HL-60 (cell line): ENCODE measurements at regions not wholly inside any gene's neighbourhood (a gene's known extent, or its start where the extent isn't known, plus 50 kb on each side); places are given as distances from the start of the nearest gene placed in this dataset.

Source experiments
- CTCF ChIP-seq: IDR thresholded peaks from one replicate; pipeline ENCODE4 v1.5.1; 2011; ENCODE audit warnings: low read length, control low read depth, inconsistent platforms; ENCODE audit not compliant: insufficient read depth
- GABPA ChIP-seq: IDR thresholded peaks from 2 replicates; pipeline ENCODE4 v1.6.1; 2012; ENCODE audit warnings: low read depth
- POLR2AphosphoS5 ChIP-seq: IDR thresholded peaks from 2 replicates; pipeline ENCODE4 v1.6.1; 2012; ENCODE audit warnings: low read depth
- REST ChIP-seq: IDR thresholded peaks from 2 replicates; pipeline ENCODE4 v1.6.1; 2012; ENCODE audit warnings: low read depth; ENCODE audit not compliant: insufficient replicate concordance
- SPI1 ChIP-seq: IDR thresholded peaks from 2 replicates; pipeline ENCODE4 v1.6.1; 2012; ENCODE audit warnings: low read depth, mild to moderate bottlenecking, borderline replicate concordance

DNA sequence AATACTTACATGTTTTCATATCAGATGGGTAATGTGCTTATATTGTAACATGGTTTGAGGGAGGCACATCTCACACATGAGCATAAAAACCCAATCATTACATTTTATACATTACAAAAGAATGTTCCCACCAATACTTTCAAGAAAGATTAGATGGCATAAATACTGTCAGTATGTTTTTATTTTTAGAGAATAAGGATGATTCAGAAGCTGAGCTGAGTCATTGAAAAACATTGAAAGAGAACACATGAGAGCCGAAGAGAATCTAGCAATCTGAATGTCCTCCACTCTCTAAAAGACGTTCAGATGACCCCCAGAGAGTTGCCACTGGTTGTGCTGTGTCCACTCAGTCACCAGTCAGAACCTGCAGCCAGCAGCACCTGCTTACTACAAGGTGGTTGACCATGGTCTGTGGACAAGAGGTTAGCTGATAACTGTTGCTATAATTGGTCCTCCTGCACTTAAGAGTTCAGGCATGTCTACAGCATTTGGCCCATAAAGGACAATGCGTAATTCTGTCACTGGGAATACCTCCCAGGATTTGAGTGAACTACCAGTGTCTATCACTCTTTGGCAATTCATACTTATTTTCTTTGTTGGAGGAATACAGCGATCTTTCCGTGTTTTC lies 382.2 kb upstream of the IGFBP7 start:
- TF ChIP-seq POLR2AphosphoS5 (no peak), CTCF (no peak), GABPA (no peak), REST (no peak), SPI1 (no peak)
